BE2C (cell line): ENCODE measurements at regions not wholly inside any gene's neighbourhood (a gene's known extent, or its start where the extent isn't known, plus 50 kb on each side); places are given as distances from the start of the nearest gene placed in this dataset.

Experiments used
- DNase-seq: peaks from one replicate; pipeline ENCODE4 v3.0.0-alpha.2; 2020
- H3K27me3 ChIP-seq: fragments of 250-450 bp; sonication (Bioruptor Pico); 2 replicates; pipeline ENCODE4 v1.5.1; 2020; ENCODE audit warnings: mild to moderate bottlenecking
- H3K36me3 ChIP-seq: fragments of 250-450 bp; sonication (Bioruptor Pico); 2 replicates; pipeline ENCODE4 v1.5.1; 2020; ENCODE audit warnings: mild to moderate bottlenecking
- H3K4me1 ChIP-seq: fragments of 250-450 bp; sonication (Bioruptor Pico); 2 replicates; pipeline ENCODE4 v1.5.1; 2020
- H3K4me3 ChIP-seq: 2 replicates; pipeline ENCODE4 v1.5.1; 2011; ENCODE audit warnings: low read depth, low read length
- H3K9me3 ChIP-seq: fragments of 250-450 bp; sonication (Bioruptor Pico); 2 replicates; pipeline ENCODE4 v1.5.1; 2020
- CTCF ChIP-seq: IDR thresholded peaks from 2 replicates; pipeline ENCODE4 v1.5.1; 2012; ENCODE audit warnings: mild to moderate bottlenecking, low read depth, low read length

- no peak for TF ChIP-seq CTCF
- no peak for DNase-seq
- no peaks in the 10 kb centered on the region for H3K9me3 ChIP-seq
- no peak overlapping the region for H3K4me3 ChIP-seq
- no peaks in the 10 kb centered on the region for H3K27me3 ChIP-seq
- H3K4me1 ChIP-seq, result no peaks in the 10 kb centered on the region
- no peaks in the 10 kb centered on the region for H3K36me3 ChIP-seq
These were observed 990.9 kb downstream of the PLOD2 start for GRCh38 chr3:145170121-145170520.

- no peak overlapping the region for H3K4me3 ChIP-seq
- DNase-seq, result no peak
- H3K9me3 ChIP-seq, result no peaks in the 10 kb centered on the region
- no peaks in the 10 kb centered on the region for H3K4me1 ChIP-seq
- H3K27me3 ChIP-seq, result no peaks in the 10 kb centered on the region
- H3K36me3 ChIP-seq, result no peaks in the 10 kb centered on the region
- no peak for TF ChIP-seq CTCF
These were observed 985.4 kb downstream of the PLOD2 start for GRCh38 chr3:145175626-145176025.

- H3K4me3 ChIP-seq, result no peak overlapping the region
- no peaks in the 10 kb centered on the region for H3K4me1 ChIP-seq
These were observed 984.1 kb downstream of the PLOD2 start for GRCh38 chr3:145176907-145177306.

GRCh38 chr3:145177828-145178227, 983.2 kb downstream of the PLOD2 start:
- TF ChIP-seq CTCF, result no peak
- H3K4me1 ChIP-seq, result no peaks in the 10 kb centered on the region
- no peak overlapping the region for H3K4me3 ChIP-seq
- DNase-seq, result no peak
- H3K36me3 ChIP-seq, result no peaks in the 10 kb centered on the region
- H3K27me3 ChIP-seq, result no peaks in the 10 kb centered on the region
- H3K9me3 ChIP-seq, result no peaks in the 10 kb centered on the region

More at GRCh38 chr3:145176907-145177306, 984.1 kb downstream of the PLOD2 start:
- no peaks in the 10 kb centered on the region for H3K36me3 ChIP-seq
- TF ChIP-seq CTCF, result no peak
- DNase-seq, result no peak
- H3K9me3 ChIP-seq, result no peaks in the 10 kb centered on the region
- no peaks in the 10 kb centered on the region for H3K27me3 ChIP-seq

GRCh38 chr3:145182196-145182911, 978.6 kb downstream of the PLOD2 start:
- H3K4me3 ChIP-seq, result no peak overlapping the region
- no peak for DNase-seq
- no peaks in the 10 kb centered on the region for H3K9me3 ChIP-seq
- no peak for TF ChIP-seq CTCF
- no peaks in the 10 kb centered on the region for H3K27me3 ChIP-seq
- H3K36me3 ChIP-seq, result no peaks in the 10 kb centered on the region
- no peaks in the 10 kb centered on the region for H3K4me1 ChIP-seq

- no peaks in the 10 kb centered on the region for H3K4me1 ChIP-seq
- no peak for DNase-seq
- H3K9me3 ChIP-seq, result no peaks in the 10 kb centered on the region
- no peak for TF ChIP-seq CTCF
- H3K27me3 ChIP-seq, result no peaks in the 10 kb centered on the region
- no peaks in the 10 kb centered on the region for H3K36me3 ChIP-seq
- H3K4me3 ChIP-seq, result no peak overlapping the region
These were observed 977.7 kb downstream of the PLOD2 start for GRCh38 chr3:145183261-145183660.
